Fibroblast of peridontal ligament (primary cell): ENCODE measurements at regions not wholly inside any gene's neighbourhood (a gene's known extent, or its start where the extent isn't known, plus 50 kb on each side); places are given as distances from the start of the nearest gene placed in this dataset.

ENCODE experiments used
- DNase-seq: peaks from one replicate; pipeline ENCODE4 v3.0.0-alpha.2; 2010; ENCODE audit errors: extremely low read depth

- DNase-seq: no peak
These were observed 88.4 kb upstream of the PAQR3 start for GRCh38 chr4:79027656-79028055.

- no peak for DNase-seq
These were observed 85.9 kb upstream of the PAQR3 start for GRCh38 chr4:79025170-79025569.

GRCh38 chr4:79023799-79024770, 84.8 kb upstream of the PAQR3 start:
- no peak for DNase-seq

- no peak for DNase-seq
These were observed 83.3 kb upstream of the PAQR3 start for GRCh38 chr4:79022529-79022928.

GRCh38 chr4:79017481-79017880, 78.2 kb upstream of the PAQR3 start:
- no peak for DNase-seq

- DNase-seq: no peak
These were observed 77.6 kb upstream of the PAQR3 start for GRCh38 chr4:79016878-79017277.

GRCh38 chr4:79015411-79015810, 76.2 kb upstream of the PAQR3 start:
- DNase-seq: no peak

GRCh38 chr4:79014230-79014629, 75.0 kb upstream of the PAQR3 start:
- no peak for DNase-seq

- DNase-seq: no peak
These were observed 74.5 kb upstream of the PAQR3 start for GRCh38 chr4:79013756-79014155.

GRCh38 chr4:78990938-78991810, 51.9 kb upstream of the PAQR3 start:
- no peak for DNase-seq

GRCh38 chr4:78989697-78990270, 50.5 kb upstream of the PAQR3 start:
- no peak for DNase-seq
